ENCODE measurements at regions not wholly inside any gene's neighbourhood (a gene's known extent, or its start where the extent isn't known, plus 50 kb on each side); places are given as distances from the start of the nearest gene placed in this dataset.

- no TSS peak for BruUV-seq (replicated peaks)
Measured at GRCh38 chr14:61203081-61203753, 77.9 kb downstream of the TMEM30B start.

GRCh38 chr14:61202124-61202523 is 79.0 kb downstream of the TMEM30B start:
- intact Hi-C loops (cut with micrococcal nuclease), result no loop called here
- ATAC-seq (no peak), DNase-seq (no peak)
- H3K4me1 ChIP-seq (ENCODE audit: insufficient read depth, low read length), result no peaks in the 10 kb centered on the region
- H4K20me1 ChIP-seq (ENCODE audit: low read length), result no peaks in the 10 kb centered on the region
- no peaks in the 10 kb centered on the region for H3K9me2 ChIP-seq (replicated peaks; ENCODE audit: low read length)
- no peaks in the 10 kb centered on the region for H3K79me2 ChIP-seq (ENCODE audit: low read length)
- no peak overlapping the region for H3K4me2 ChIP-seq (ENCODE audit: low read length)
- no peak overlapping the region for H2AFZ ChIP-seq (ENCODE audit: low read length)
- H3K27me3 ChIP-seq (ENCODE audit: low read length), result no peaks in the 10 kb centered on the region
- H3F3A ChIP-seq (ENCODE audit: low read length, unreplicated experiment), result no peaks in the 10 kb centered on the region
- no peaks in the 10 kb centered on the region for H3K36me3 ChIP-seq (ENCODE audit: low read depth, low read length)
- H3K9me3 ChIP-seq (ENCODE audit: low read length), result no peaks in the 10 kb centered on the region
- no peak overlapping the region for H3K9ac ChIP-seq (ENCODE audit: low read length)
- H3K4me3 ChIP-seq (ENCODE audit: low read length), result no peak overlapping the region
- TF ChIP-seq CTCF (conservative IDR thresholded peaks at IDR 0.05; ENCODE audit: low read depth, low read length) (no peak), EZH2 (IDR thresholded peaks at IDR 0.05; ENCODE audit: low read length, unreplicated experiment) (no peak), EZH2phosphoT487 (IDR thresholded peaks at IDR 0.05; ENCODE audit: borderline replicate concordance, low read length) (no peak)
- no peak overlapping the region for H3K27ac ChIP-seq (ENCODE audit: low read length)
- POLR2A ChIA-PET (ENCODE audit: unreplicated experiment), result no interaction called here
- CTCF ChIA-PET, result no interaction called here
- no TSS peak for BruUV-seq (replicated peaks)

More at GRCh38 chr14:61203081-61203753, 77.9 kb downstream of the TMEM30B start:
- H3K4me3 ChIP-seq (ENCODE audit: low read length), result no peak overlapping the region
- no peak for DNase-seq
- CTCF ChIA-PET, result no interaction called here
- no peaks in the 10 kb centered on the region for H4K20me1 ChIP-seq (ENCODE audit: low read length)
- H3F3A ChIP-seq (ENCODE audit: low read length, unreplicated experiment), result no peaks in the 10 kb centered on the region
- H3K27ac ChIP-seq (ENCODE audit: low read length), result no peak overlapping the region
- H3K9ac ChIP-seq (ENCODE audit: low read length), result no peak overlapping the region
- no peak for TF ChIP-seq EZH2phosphoT487 (IDR thresholded peaks at IDR 0.05; ENCODE audit: borderline replicate concordance, low read length)
- no peak for TF ChIP-seq EZH2 (IDR thresholded peaks at IDR 0.05; ENCODE audit: low read length, unreplicated experiment)
- no peak for TF ChIP-seq CTCF (conservative IDR thresholded peaks at IDR 0.05; ENCODE audit: low read depth, low read length)
- H3K4me2 ChIP-seq (ENCODE audit: low read length), result no peak overlapping the region
- no peak for ATAC-seq
- POLR2A ChIA-PET (ENCODE audit: unreplicated experiment), result no interaction called here
- no peaks in the 10 kb centered on the region for H3K36me3 ChIP-seq (ENCODE audit: low read depth, low read length)
- H3K4me1 ChIP-seq (ENCODE audit: insufficient read depth, low read length), result no peaks in the 10 kb centered on the region
- no peaks in the 10 kb centered on the region for H3K9me3 ChIP-seq (ENCODE audit: low read length)
- H2AFZ ChIP-seq (ENCODE audit: low read length), result no peak overlapping the region
- no peaks in the 10 kb centered on the region for H3K9me2 ChIP-seq (replicated peaks; ENCODE audit: low read length)
- H3K79me2 ChIP-seq (ENCODE audit: low read length), result no peaks in the 10 kb centered on the region
- intact Hi-C loops (cut with micrococcal nuclease), result no loop called here
- H3K27me3 ChIP-seq (ENCODE audit: low read length), result no peaks in the 10 kb centered on the region

- TF ChIP-seq EZH2phosphoT487 (IDR thresholded peaks at IDR 0.05; ENCODE audit: borderline replicate concordance, low read length) (no peak), EZH2 (IDR thresholded peaks at IDR 0.05; ENCODE audit: low read length, unreplicated experiment) (no peak), CTCF (conservative IDR thresholded peaks at IDR 0.05; ENCODE audit: low read depth, low read length) (no peak)
- ChIA-PET CTCF (no interaction called here), POLR2A (ENCODE audit: unreplicated experiment) (no interaction called here)
Measured at GRCh38 chr14:61201171-61201570, 80.0 kb downstream of the TMEM30B start.

More at GRCh38 chr14:61201171-61201570, 80.0 kb downstream of the TMEM30B start:
- H3K27ac ChIP-seq (ENCODE audit: low read length), result no peak overlapping the region
- H3K4me1 ChIP-seq (ENCODE audit: insufficient read depth, low read length), result no peaks in the 10 kb centered on the region
- no peak overlapping the region for H2AFZ ChIP-seq (ENCODE audit: low read length)
- intact Hi-C loops (cut with micrococcal nuclease), result no loop called here
- H3K9me2 ChIP-seq (replicated peaks; ENCODE audit: low read length), result no peaks in the 10 kb centered on the region
- no peaks in the 10 kb centered on the region for H4K20me1 ChIP-seq (ENCODE audit: low read length)
- no peak overlapping the region for H3K4me2 ChIP-seq (ENCODE audit: low read length)
- ATAC-seq, result no peak
- no peaks in the 10 kb centered on the region for H3K27me3 ChIP-seq (ENCODE audit: low read length)
- H3K79me2 ChIP-seq (ENCODE audit: low read length), result no peaks in the 10 kb centered on the region
- no peaks in the 10 kb centered on the region for H3K9me3 ChIP-seq (ENCODE audit: low read length)
- H3K36me3 ChIP-seq (ENCODE audit: low read depth, low read length), result no peaks in the 10 kb centered on the region
- BruUV-seq (replicated peaks), result no TSS peak
- no peak overlapping the region for H3K4me3 ChIP-seq (ENCODE audit: low read length)
- H3K9ac ChIP-seq (ENCODE audit: low read length), result no peak overlapping the region
- H3F3A ChIP-seq (ENCODE audit: low read length, unreplicated experiment), result no peaks in the 10 kb centered on the region
- no peak for DNase-seq

Measured in PC-3 (cell line).